ENCODE measurements at regions not wholly inside any gene's neighbourhood (a gene's known extent, or its start where the extent isn't known, plus 50 kb on each side); places are given as distances from the start of the nearest gene placed in this dataset.
A peak's percentile ranks its signal among the peaks of the same experiment; 100 is the strongest.

- CTCF ChIA-PET, result interaction anchor here (1.2 kb wide), 1 partner anchor 23 kb away, joined by 3 read pairs; no protein-coding TSS in a partner anchor
- no peaks in the 10 kb centered on the region for H3K9me3 ChIP-seq
- WGBS (ENCODE audit: missing lambda C conversion rate), result 18% methylated on average over 6 of the region's 6 CpGs
- no peak overlapping the region for H3K27ac ChIP-seq
- POLR2A ChIA-PET, result no interaction called here
- no peak for FAIRE-seq
- H3K4me1 ChIP-seq, result no peaks in the 10 kb centered on the region
- ATAC-seq, result no peak
- H3K4me2 ChIP-seq, result no peak overlapping the region
- no peak for DNase-seq (ENCODE audit: low read depth in 1 of 2, low spot score in 1 of 2)
- no peak overlapping the region for H3K4me3 ChIP-seq
- TF ChIP-seq USF2 (IDR thresholded peaks at IDR 0.05), result no peak
- TF ChIP-seq HOXB13 (CRISPR knock-in tag; IDR thresholded peaks at IDR 0.05; ENCODE audit: low read depth), result no peak
- no peak for TF ChIP-seq NFE2L2 (conservative IDR thresholded peaks at IDR 0.05; ENCODE audit: low read length)
- TF ChIP-seq ZFP36 (IDR thresholded peaks at IDR 0.05; ENCODE audit: borderline replicate concordance, partially characterized antibody), result no peak
- no peak for TF ChIP-seq SREBF2 (IDR thresholded peaks at IDR 0.05)
- no peak for TF ChIP-seq CHD2 (IDR thresholded peaks at IDR 0.05; ENCODE audit: low read length, partially characterized antibody)
- no peak for TF ChIP-seq ATOH8 (CRISPR knock-in tag; IDR thresholded peaks at IDR 0.05; ENCODE audit: low read depth)
- peak; percentile 46 for TF ChIP-seq MAFK (IDR thresholded peaks at IDR 0.05; ENCODE audit: partially characterized antibody)
These were observed 271.9 kb downstream of the SS18 start for GRCh38 chr18:25818505-25818904.

GRCh38 chr18:25817546-25818237 lies 272.7 kb downstream of the SS18 start:
- ChIA-PET CTCF (interaction anchor here (1.2 kb wide), 1 partner anchor 22 kb away, joined by 3 read pairs; no protein-coding TSS in a partner anchor), POLR2A (no interaction called here)
- 13% methylated on average over 5 of the region's 5 CpGs for WGBS (ENCODE audit: missing lambda C conversion rate)
- no peak overlapping the region for H3K4me3 ChIP-seq
- DNase-seq (ENCODE audit: low read depth in 1 of 2, low spot score in 1 of 2) (no peak), FAIRE-seq (no peak), ATAC-seq (no peak)
- H3K27ac ChIP-seq, result no peak overlapping the region
- no peaks in the 10 kb centered on the region for H3K4me1 ChIP-seq
- H3K4me2 ChIP-seq, result no peak overlapping the region
- H3K9me3 ChIP-seq, result no peaks in the 10 kb centered on the region
- TF ChIP-seq JUNB (IDR thresholded peaks at IDR 0.05), result no peak
- no peak for TF ChIP-seq RFX5 (IDR thresholded peaks at IDR 0.05)
- TF ChIP-seq HOXB13 (CRISPR knock-in tag; IDR thresholded peaks at IDR 0.05; ENCODE audit: low read depth), result no peak
- no peak for TF ChIP-seq CTCF (IDR thresholded peaks at IDR 0.05)
- TF ChIP-seq FOSB (CRISPR knock-in tag; IDR thresholded peaks at IDR 0.05), result no peak
- TF ChIP-seq RNF2 (IDR thresholded peaks at IDR 0.05; ENCODE audit: borderline replicate concordance, low read depth), result no peak
- no peak for TF ChIP-seq EP300 (IDR thresholded peaks at IDR 0.05)

GRCh38 chr18:25815659-25816058 lies 274.8 kb downstream of the SS18 start:
- ATAC-seq (no peak), FAIRE-seq (no peak), DNase-seq (ENCODE audit: low read depth in 1 of 2, low spot score in 1 of 2) (no peak)
- ChIA-PET CTCF (no interaction called here), POLR2A (no interaction called here)
- 4% methylated on average over 3 of the region's 3 CpGs for WGBS (ENCODE audit: missing lambda C conversion rate)
- H3K27ac ChIP-seq, result no peak overlapping the region
- H3K4me3 ChIP-seq, result no peak overlapping the region
- H3K4me2 ChIP-seq, result no peak overlapping the region
- TF ChIP-seq ZFP36 (IDR thresholded peaks at IDR 0.05; ENCODE audit: borderline replicate concordance, partially characterized antibody), result no peak
- no peak for TF ChIP-seq HOXA7 (CRISPR knock-in tag; IDR thresholded peaks at IDR 0.05)
- TF ChIP-seq KDM1A (IDR thresholded peaks at IDR 0.05; ENCODE audit: low read depth), result no peak
- TF ChIP-seq MYC (IDR thresholded peaks at IDR 0.05; ENCODE audit: borderline replicate concordance, low read length), result no peak
- TF ChIP-seq TFCP2L1 (CRISPR knock-in tag; IDR thresholded peaks at IDR 0.05), result no peak
- no peak for TF ChIP-seq PHF8 (IDR thresholded peaks at IDR 0.05; ENCODE audit: borderline replicate concordance, low read depth)
- TF ChIP-seq FOXS1 (CRISPR knock-in tag; IDR thresholded peaks at IDR 0.05), result no peak
- no peak for TF ChIP-seq REST (IDR thresholded peaks at IDR 0.05)
- H3K4me1 ChIP-seq, result no peaks in the 10 kb centered on the region
- no peaks in the 10 kb centered on the region for H3K9me3 ChIP-seq

Measured in A549 (cell line).